ENCODE measurements at regions not wholly inside any gene's neighbourhood (a gene's known extent, or its start where the extent isn't known, plus 50 kb on each side); places are given as distances from the start of the nearest gene placed in this dataset.

GRCh38 chr11:131163613-131164012 lies 206.8 kb upstream of the NTM start:
- Mint-ChIP-seq H3K27me3 (peaks cover 10% of the 10 kb centered on the region), H3K9me3 (ENCODE audit: low read depth) (no peaks in the 10 kb centered on the region), H3K36me3 (ENCODE audit: insufficient read depth) (no peaks in the 10 kb centered on the region), H3K4me1 (ENCODE audit: low read depth) (no peaks in the 10 kb centered on the region), H3K4me3 (ENCODE audit: low read depth) (no peak overlapping the region), H3K27ac (no peak overlapping the region)
- no peak for TF ChIP-seq CTCF (IDR thresholded peaks at IDR 0.05; ENCODE audit: unreplicated experiment)
- no peak for DNase-seq (ENCODE audit: low spot score, unreplicated experiment)

- no peak overlapping the region for H3K27ac Mint-ChIP-seq
- H3K9me3 Mint-ChIP-seq (ENCODE audit: low read depth), result no peaks in the 10 kb centered on the region
Observed at GRCh38 chr11:131165036-131165435, 205.4 kb upstream of the NTM start.

GRCh38 chr11:131168839-131169713 lies 201.3 kb upstream of the NTM start:
- H3K27ac Mint-ChIP-seq, result no peak overlapping the region
- peaks cover 2% of the 10 kb centered on the region for H3K4me1 Mint-ChIP-seq (ENCODE audit: low read depth)
- H3K36me3 Mint-ChIP-seq (ENCODE audit: insufficient read depth), result no peaks in the 10 kb centered on the region
- no peak overlapping the region for H3K4me3 Mint-ChIP-seq (ENCODE audit: low read depth)
- peaks cover 5% of the 10 kb centered on the region for H3K27me3 Mint-ChIP-seq
- no peak for TF ChIP-seq CTCF (IDR thresholded peaks at IDR 0.05; ENCODE audit: unreplicated experiment)
- no peaks in the 10 kb centered on the region for H3K9me3 Mint-ChIP-seq (ENCODE audit: low read depth)
- DNase-seq (ENCODE audit: low spot score, unreplicated experiment), result no peak

More at GRCh38 chr11:131165036-131165435, 205.4 kb upstream of the NTM start:
- TF ChIP-seq CTCF (IDR thresholded peaks at IDR 0.05; ENCODE audit: unreplicated experiment), result no peak
- Mint-ChIP-seq H3K27me3 (peaks cover 7% of the 10 kb centered on the region), H3K4me1 (ENCODE audit: low read depth) (peaks cover 2% of the 10 kb centered on the region), H3K4me3 (ENCODE audit: low read depth) (no peak overlapping the region), H3K36me3 (ENCODE audit: insufficient read depth) (no peaks in the 10 kb centered on the region)
- no peak for DNase-seq (ENCODE audit: low spot score, unreplicated experiment)

- no peak overlapping the region for H3K4me3 Mint-ChIP-seq (ENCODE audit: low read depth)
- TF ChIP-seq CTCF (IDR thresholded peaks at IDR 0.05; ENCODE audit: unreplicated experiment), result no peak
- no peaks in the 10 kb centered on the region for H3K36me3 Mint-ChIP-seq (ENCODE audit: insufficient read depth)
- DNase-seq (ENCODE audit: low spot score, unreplicated experiment), result no peak
- peaks cover 8% of the 10 kb centered on the region for H3K27me3 Mint-ChIP-seq
- peaks cover 3% of the 10 kb centered on the region for H3K9me3 Mint-ChIP-seq (ENCODE audit: low read depth)
- peaks cover 2% of the 10 kb centered on the region for H3K4me1 Mint-ChIP-seq (ENCODE audit: low read depth)
- no peak overlapping the region for H3K27ac Mint-ChIP-seq
Observed at GRCh38 chr11:131172011-131172410, 198.4 kb upstream of the NTM start.

- no peaks in the 10 kb centered on the region for H3K4me1 Mint-ChIP-seq (ENCODE audit: low read depth)
- no peaks in the 10 kb centered on the region for H3K36me3 Mint-ChIP-seq (ENCODE audit: insufficient read depth)
- no peak for TF ChIP-seq CTCF (IDR thresholded peaks at IDR 0.05; ENCODE audit: unreplicated experiment)
- peaks cover 3% of the 10 kb centered on the region for H3K9me3 Mint-ChIP-seq (ENCODE audit: low read depth)
- H3K4me3 Mint-ChIP-seq (ENCODE audit: low read depth), result no peak overlapping the region
- peaks cover 23% of the 10 kb centered on the region for H3K27me3 Mint-ChIP-seq
- DNase-seq (ENCODE audit: low spot score, unreplicated experiment), result no peak
- no peak overlapping the region for H3K27ac Mint-ChIP-seq
Observed at GRCh38 chr11:131178020-131178419, 192.4 kb upstream of the NTM start.

All from progenitor cell of endocrine pancreas (in vitro differentiated cells).